Hepatocyte (in vitro differentiated cells): ENCODE measurements at regions not wholly inside any gene's neighbourhood (a gene's known extent, or its start where the extent isn't known, plus 50 kb on each side); places are given as distances from the start of the nearest gene placed in this dataset.

Experiments used
- DNase-seq: peaks from one replicate; pipeline ENCODE4 v3.0.0-alpha.2; 2016; ENCODE audit warnings: low spot score
- H2AFZ ChIP-seq: fragments of 200-600 bp; sonication (generic); 2 replicates; pipeline ENCODE4 v1.6.0; 2016; ENCODE audit warnings: antibody characterized with exemption, mild to moderate bottlenecking
- H3K27ac ChIP-seq: fragments of 200-600 bp; sonication (generic); 2 replicates; pipeline ENCODE4 v1.5.1; 2016; ENCODE audit warnings: mild to moderate bottlenecking
- H3K27me3 ChIP-seq: fragments of 200-600 bp; sonication (generic); 2 replicates; pipeline ENCODE4 v1.6.1; 2016
- H3K36me3 ChIP-seq: fragments of 200-600 bp; sonication (generic); replicated peaks from 2 replicates; pipeline ENCODE4 v1.5.1; 2016; ENCODE audit warnings: low read depth; ENCODE audit not compliant: insufficient read depth
- H3K4me1 ChIP-seq: fragments of 200-600 bp; sonication (generic); 2 replicates; pipeline ENCODE4 v1.5.1; 2016; ENCODE audit warnings: mild to moderate bottlenecking, moderate library complexity; ENCODE audit not compliant: insufficient read depth
- H3K4me2 ChIP-seq: fragments of 200-600 bp; sonication (generic); 2 replicates; pipeline ENCODE4 v1.6.0; 2016
- H3K4me3 ChIP-seq: fragments of 200-600 bp; sonication (generic); 2 replicates; pipeline ENCODE4 v1.5.1; 2016; ENCODE audit warnings: mild to moderate bottlenecking
- H3K79me2 ChIP-seq: fragments of 200-600 bp; sonication (generic); 2 replicates; pipeline ENCODE4 v1.6.0; 2017; ENCODE audit warnings: mild to moderate bottlenecking
- H3K9me2 ChIP-seq: fragments of 200-600 bp; sonication (generic); replicated peaks from 2 replicates; pipeline ENCODE4 v1.6.0; 2017; ENCODE audit warnings: mild to moderate bottlenecking; ENCODE audit not compliant: insufficient read depth
- H3K9me3 ChIP-seq: fragments of 200-600 bp; sonication (generic); 2 replicates; pipeline ENCODE4 v1.5.1; 2016; ENCODE audit warnings: low read depth, mild to moderate bottlenecking
- H4K20me1 ChIP-seq: fragments of 200-600 bp; sonication (generic); 2 replicates; pipeline ENCODE4 v1.6.0; 2016; ENCODE audit warnings: mild to moderate bottlenecking; ENCODE audit not compliant: insufficient read depth, poor library complexity, severe bottlenecking
- CTCF ChIP-seq: fragments of 200-600 bp; sonication (generic); IDR thresholded peaks from 2 replicates; pipeline ENCODE4 v1.5.1; 2016; ENCODE audit warnings: antibody characterized with exemption, mild to moderate bottlenecking; ENCODE audit not compliant: poor library complexity
- EZH2 ChIP-seq: fragments of 200-600 bp; sonication (generic); IDR thresholded peaks from 2 replicates; pipeline ENCODE4 v1.6.1; 2016; ENCODE audit warnings: antibody characterized with exemption, mild to moderate bottlenecking, borderline replicate concordance
- EZH2phosphoT487 ChIP-seq: fragments of 200-600 bp; sonication (generic); IDR thresholded peaks from one replicate; pipeline ENCODE4 v1.6.1; 2018; ENCODE audit warnings: antibody characterized with exemption, mild to moderate bottlenecking, low read depth, moderate library complexity; ENCODE audit not compliant: unreplicated experiment, severe bottlenecking
- WGBS: methylation state at CpG from one replicate; pipeline ENCODE4 v1.1.6; 2016; ENCODE audit warnings: low lambda C conversion rate; ENCODE audit errors: missing lambda C conversion rate; 5-methylcytosine and 5-hydroxymethylcytosine counted together

- no peak overlapping the region for H3K4me3 ChIP-seq
- no peak overlapping the region for H3K27ac ChIP-seq
- no peaks in the 10 kb centered on the region for H3K9me3 ChIP-seq
- H3K36me3 ChIP-seq = no peaks in the 10 kb centered on the region
- TF ChIP-seq EZH2phosphoT487 (no peak), EZH2 (no peak), CTCF (no peak)
- 94% methylated on average over 5 of the region's 5 CpGs for WGBS
- H3K4me1 ChIP-seq = no peaks in the 10 kb centered on the region
- no peak overlapping the region for H3K4me2 ChIP-seq
- H2AFZ ChIP-seq = no peak overlapping the region
- no peak for DNase-seq
- H3K9me2 ChIP-seq = no peaks in the 10 kb centered on the region
- H4K20me1 ChIP-seq = no peaks in the 10 kb centered on the region
- H3K27me3 ChIP-seq = no peaks in the 10 kb centered on the region
- no peaks in the 10 kb centered on the region for H3K79me2 ChIP-seq
Measured at GRCh38 chr17:12588531-12588930, 77.2 kb upstream of the MYOCD start.

- Histone ChIP-seq H3K9me2 (no peaks in the 10 kb centered on the region), H3K27me3 (no peaks in the 10 kb centered on the region), H3K9me3 (no peaks in the 10 kb centered on the region), H2AFZ (no peak overlapping the region), H3K4me3 (no peak overlapping the region), H3K27ac (no peak overlapping the region), H3K36me3 (no peaks in the 10 kb centered on the region), H3K79me2 (no peaks in the 10 kb centered on the region), H3K4me1 (no peaks in the 10 kb centered on the region), H3K4me2 (no peak overlapping the region), H4K20me1 (no peaks in the 10 kb centered on the region)
- WGBS = 98% methylated on average over 10 of the region's 10 CpGs
- TF ChIP-seq EZH2phosphoT487 = no peak
- no peak for TF ChIP-seq CTCF
- TF ChIP-seq EZH2 = no peak
- no peak for DNase-seq
Measured at GRCh38 chr17:12590417-12590816, 75.3 kb upstream of the MYOCD start.

- H3K4me2 ChIP-seq = no peak overlapping the region
- no peak overlapping the region for H2AFZ ChIP-seq
- H3K27ac ChIP-seq = no peak overlapping the region
- DNase-seq = no peak
- H3K4me3 ChIP-seq = no peak overlapping the region
- no peaks in the 10 kb centered on the region for H3K9me3 ChIP-seq
- no peaks in the 10 kb centered on the region for H4K20me1 ChIP-seq
- TF ChIP-seq EZH2 = no peak
- TF ChIP-seq EZH2phosphoT487 = no peak
- TF ChIP-seq CTCF = no peak
- H3K9me2 ChIP-seq = no peaks in the 10 kb centered on the region
- H3K79me2 ChIP-seq = no peaks in the 10 kb centered on the region
- no peaks in the 10 kb centered on the region for H3K27me3 ChIP-seq
- no peaks in the 10 kb centered on the region for H3K36me3 ChIP-seq
- H3K4me1 ChIP-seq = no peaks in the 10 kb centered on the region
- 67% methylated on average over 7 of the region's 7 CpGs for WGBS
Measured at GRCh38 chr17:12591021-12591735, 74.5 kb upstream of the MYOCD start.
